HG03575 (cell line): ENCODE measurements at regions not wholly inside any gene's neighbourhood (a gene's known extent, or its start where the extent isn't known, plus 50 kb on each side); places are given as distances from the start of the nearest gene placed in this dataset.
A peak's percentile ranks its signal among the peaks of the same experiment; 100 is the strongest.
"Not testable (repeated sequence)": the region's sequence is repeated elsewhere in the genome, so short reads cannot be mapped to it uniquely, and the experiment has no call there.

Experiments
- ATAC-seq: cut with Tn5 transposase; IDR thresholded peaks from one replicate; pipeline ENCODE4 v1.9.1; 2021; ENCODE audit not compliant: unreplicated experiment, insufficient number of reproducible peaks, low FRiP score; ENCODE audit errors: extremely low read depth

GRCh38 chr16:72729552-72729951, 318.4 kb downstream of the ZFHX3 start:
- not testable (repeated sequence) for ATAC-seq

- no peak for ATAC-seq
These were observed 319.4 kb downstream of the ZFHX3 start for GRCh38 chr16:72728516-72728915.

GRCh38 chr16:72727565-72727964, 320.4 kb downstream of the ZFHX3 start:
- ATAC-seq: no peak

GRCh38 chr16:72725643-72726042, 322.3 kb downstream of the ZFHX3 start:
- no peak for ATAC-seq

GRCh38 chr16:72723781-72724180, 324.1 kb downstream of the ZFHX3 start:
- ATAC-seq: no peak

- ATAC-seq: no peak
These were observed 325.4 kb downstream of the ZFHX3 start for GRCh38 chr16:72722552-72722951.

GRCh38 chr16:72721981-72722380, 325.9 kb downstream of the ZFHX3 start:
- ATAC-seq: no peak

- ATAC-seq: no peak
These were observed 332.7 kb downstream of the ZFHX3 start for GRCh38 chr16:72715267-72715666.

- ATAC-seq: no peak
These were observed 336.1 kb downstream of the ZFHX3 start for GRCh38 chr16:72711823-72712222.

GRCh38 chr16:72705801-72706200, 342.1 kb downstream of the ZFHX3 start:
- ATAC-seq: no peak

- no peak for ATAC-seq
These were observed 343.1 kb downstream of the ZFHX3 start for GRCh38 chr16:72704746-72705372.

- ATAC-seq: no peak
These were observed 358.1 kb downstream of the ZFHX3 start for GRCh38 chr16:72689851-72690250.

- no peak for ATAC-seq
These were observed 367.2 kb downstream of the ZFHX3 start for GRCh38 chr16:72680732-72681131.

GRCh38 chr16:72679856-72680255, 368.1 kb downstream of the ZFHX3 start:
- no peak for ATAC-seq

- no peak for ATAC-seq
These were observed 370.1 kb downstream of the ZFHX3 start for GRCh38 chr16:72677662-72678447.

- no peak for ATAC-seq
These were observed 374.8 kb downstream of the ZFHX3 start for GRCh38 chr16:72673118-72673517.

GRCh38 chr16:72666267-72666666, 381.7 kb downstream of the ZFHX3 start:
- no peak for ATAC-seq

GRCh38 chr16:72665701-72666100, 382.2 kb downstream of the ZFHX3 start:
- no peak for ATAC-seq

GRCh38 chr16:72664509-72665408, 383.2 kb downstream of the ZFHX3 start:
- ATAC-seq: peak; percentile 89

- no peak for ATAC-seq
These were observed 383.8 kb downstream of the ZFHX3 start for GRCh38 chr16:72664056-72664508.
